GM12878 (cell line): ENCODE measurements at regions not wholly inside any gene's neighbourhood (a gene's known extent, or its start where the extent isn't known, plus 50 kb on each side); places are given as distances from the start of the nearest gene placed in this dataset.

ENCODE experiments used
- ATAC-seq: fragments of 200-7000 bp; cut with Tn5 transposase; 3 replicates; pipeline ENCODE4 v1.9.1; 2020; ENCODE audit warnings: mild to moderate bottlenecking, moderate library complexity
- BruUV-seq: library from RNA; stranded (reverse); fragments of 400-500 nt; replicated peaks from 2 replicates; lab custom pipeline; 2021; lab: Mats Ljungman, UMichigan
- CTCF ChIA-PET: fragments of 300-600 bp; sonication (Branson Sonifier 250); formaldehyde crosslinking; extraction: SDS; loops from one replicate; lab custom pipeline; 2021; ENCODE audit warnings: inconsistent platforms; lab: Yijun Ruan, JAX
- POLR2A ChIA-PET: fragments of 350-600 bp; formaldehyde crosslinking; extraction: SDS; loops from one replicate; lab custom pipeline; 2021; ENCODE audit warnings: inconsistent platforms; lab: Charles Lee
- RAD21 ChIA-PET: fragments of 300-600 bp; sonication (Branson Sonifier 250); formaldehyde crosslinking; loops from one replicate; lab custom pipeline; 2023; ENCODE audit warnings: antibody characterized with exemption; ENCODE audit not compliant: unreplicated experiment; lab: Charles Lee
- SMC1A ChIA-PET: fragments of 300-600 bp; sonication (Branson Sonifier 250); formaldehyde crosslinking; loops from one replicate; lab custom pipeline; 2023; ENCODE audit not compliant: unreplicated experiment, uncharacterized antibody; lab: Charles Lee
- DNase-seq: peaks from one replicate; pipeline ENCODE4 v3.0.0-alpha.2; 2011; ENCODE audit warnings: low read depth, low spot score
- FAIRE-seq: peaks from 3 replicates; lab custom pipeline; 2011; peaks lifted over from hg19 to GRCh38; lab: Jason Lieb, UNC
- H2AFZ ChIP-seq: 2 replicates; pipeline ENCODE4 v1.6.0; 2011; ENCODE audit warnings: low read depth, low read length, control low read depth; ENCODE audit not compliant: control insufficient read depth
- H3K27ac ChIP-seq: 2 replicates; pipeline ENCODE4 v1.5.1; 2011; ENCODE audit warnings: control low read depth; ENCODE audit not compliant: control insufficient read depth, insufficient read depth
- H3K27me3 ChIP-seq, 2 experiments: replicated peaks in 1 of 2; 2 replicates each; pipeline versions ENCODE4 v1.6.0 to v1.6.1; 2011; ENCODE audit warnings: low read length in 1 of 2; ENCODE audit not compliant: control insufficient read depth in 2 of 2, insufficient read depth in 2 of 2
- H3K36me3 ChIP-seq, 2 experiments: 2 replicates each; pipeline ENCODE4 v1.5.1; 2011; ENCODE audit warnings: low read length in 1 of 2; ENCODE audit not compliant: control insufficient read depth in 2 of 2, insufficient read depth in 2 of 2
- H3K4me1 ChIP-seq: 2 replicates; pipeline ENCODE4 v1.6.1; 2011; ENCODE audit warnings: mild to moderate bottlenecking, low read length, moderate library complexity, mixed read lengths; ENCODE audit not compliant: control insufficient read depth, insufficient read depth
- H3K4me2 ChIP-seq: 2 replicates; pipeline ENCODE4 v1.6.0; 2011; ENCODE audit warnings: control low read depth; ENCODE audit not compliant: control insufficient read depth, insufficient read depth
- H3K4me3 ChIP-seq: fragments of 200-600 bp; sonication (generic); 2 replicates; pipeline ENCODE4 v1.5.1; 2016
- H3K79me2 ChIP-seq: 2 replicates; pipeline ENCODE4 v1.6.0; 2011; ENCODE audit warnings: low read length; ENCODE audit not compliant: control insufficient read depth, insufficient read depth
- H3K9ac ChIP-seq: 2 replicates; pipeline ENCODE4 v1.8.0; 2011; ENCODE audit warnings: low read length, control low read depth, mixed read lengths; ENCODE audit not compliant: control insufficient read depth, insufficient read depth
- H3K9me3 ChIP-seq: replicated peaks from 3 replicates; pipeline ENCODE4 v1.5.1; 2011; ENCODE audit warnings: mild to moderate bottlenecking, low read length; ENCODE audit not compliant: control insufficient read depth, insufficient read depth
- H4K20me1 ChIP-seq: 2 replicates; pipeline ENCODE4 v1.6.0; 2011; ENCODE audit not compliant: control insufficient read depth, insufficient read depth
- ATF7 ChIP-seq: fragments of 450-650 bp; IDR thresholded peaks from 2 replicates; pipeline ENCODE4 v1.6.1; 2016; ENCODE audit warnings: low read depth, mild to moderate bottlenecking
- CTCF ChIP-seq, 3 experiments: IDR thresholded peaks in 2 of 3; conservative IDR thresholded peaks in 1 of 3; 2 replicates each; pipeline ENCODE4 v1.5.1; 2011; ENCODE audit warnings: low read depth in 3 of 3, low read length in 3 of 3, mild to moderate bottlenecking in 3 of 3, control low read depth in 2 of 3, moderate library complexity in 2 of 3, inconsistent platforms in 1 of 3, mixed read lengths in 1 of 3; ENCODE audit not compliant: control insufficient read depth in 2 of 3, insufficient read depth in 1 of 3; ENCODE audit errors: extremely low read depth in 1 of 3
- MTA3 ChIP-seq: IDR thresholded peaks from 2 replicates; pipeline ENCODE4 v1.6.1; 2012; ENCODE audit warnings: low read length, inconsistent platforms, borderline replicate concordance
- PKNOX1 ChIP-seq: fragments of 450-650 bp; IDR thresholded peaks from 2 replicates; pipeline ENCODE4 v1.6.1; 2016; ENCODE audit warnings: mild to moderate bottlenecking
- PRDM15 ChIP-seq: fragments of 450-650 bp; formaldehyde crosslinking; IDR thresholded peaks from 2 replicates; pipeline ENCODE4 v1.4.0; 2020; ENCODE audit warnings: mild to moderate bottlenecking, moderate library complexity
- SP1 ChIP-seq: IDR thresholded peaks from one replicate; pipeline ENCODE4 v1.6.1; 2011; ENCODE audit warnings: low read depth, low read length
- ZBTB11 ChIP-seq: fragments of 450-650 bp; formaldehyde crosslinking; IDR thresholded peaks from 2 replicates; pipeline ENCODE4 v1.5.0; 2022; ENCODE audit warnings: mild to moderate bottlenecking, missing genetic modification characterization
- ZBTB33 ChIP-seq: fragments of 450-650 bp; IDR thresholded peaks from 2 replicates; pipeline ENCODE4 v1.6.1; 2017; ENCODE audit warnings: mild to moderate bottlenecking
- WGBS: methylation state at CpG from one replicate; pipeline ENCODE4 v1.1.6; 2016; ENCODE audit warnings: low lambda C conversion rate; ENCODE audit not compliant: insufficient replicate concordance, insufficient coverage; ENCODE audit errors: missing lambda C conversion rate; 5-methylcytosine and 5-hydroxymethylcytosine counted together
- in situ Hi-C: fragments of 300-500 bp; cut with MboI; formaldehyde crosslinking; loops from 9 replicates; pipeline ENCODE4 v1.14.3; 2018; ENCODE audit warnings: mixed read lengths
- intact Hi-C: fragments of 100-400 bp; cut with micrococcal nuclease; formaldehyde crosslinking; loops from one replicate; pipeline ENCODE4 v1.14.2; 2022; ENCODE audit not compliant: unreplicated experiment

- no peak for TF ChIP-seq PRDM15 (CRISPR knock-in tag)
Measured at GRCh38 chr12:118842866-118843265, 138.5 kb upstream of the SRRM4 start (continued).

- no peaks in the 10 kb centered on the region for H3K36me3 ChIP-seq
- no peak overlapping the region for H3K27ac ChIP-seq
- ChIA-PET RAD21 (no interaction called here), POLR2A (no interaction called here), CTCF (no interaction called here), SMC1A (no interaction called here)
- no peak for DNase-seq
- intact Hi-C loops (loop anchor here (10.0 kb wide), 1 partner anchor 132 kb away; no protein-coding TSS in a partner anchor), in situ Hi-C loops (no loop called here)
- ATAC-seq = no peak
- H3K9ac ChIP-seq = no peak overlapping the region
- no TSS peak for BruUV-seq
- no peaks in the 10 kb centered on the region for H3K9me3 ChIP-seq
- no peak overlapping the region for H3K4me3 ChIP-seq
- H2AFZ ChIP-seq = no peak overlapping the region
- H4K20me1 ChIP-seq = no peaks in the 10 kb centered on the region
- H3K4me1 ChIP-seq = no peaks in the 10 kb centered on the region
- WGBS = 72% methylated on average over 2 of the region's 2 CpGs
- no peak overlapping the region for H3K4me2 ChIP-seq
- no peaks in the 10 kb centered on the region for H3K79me2 ChIP-seq
- no peaks in the 10 kb centered on the region for H3K27me3 ChIP-seq
- FAIRE-seq = no peak
- TF ChIP-seq ZBTB33 (no peak), MTA3 (no peak), CTCF (IDR thresholded peaks at IDR 0.05 in 2 of 3, conservative IDR thresholded peaks at IDR 0.05 in 1 of 3; ENCODE audit: control insufficient read depth in 2 of 3, extremely low read depth in 1 of 3, insufficient read depth in 1 of 3, low read depth in 3 of 3, low read length in 3 of 3) (no peak), ATF7 (no peak), PKNOX1 (no peak), ZBTB11 (no peak), SP1 (no peak)
Measured at GRCh38 chr12:118846416-118846815, 134.9 kb upstream of the SRRM4 start.
